ENCODE measurements at regions not wholly inside any gene's neighbourhood (a gene's known extent, or its start where the extent isn't known, plus 50 kb on each side); places are given as distances from the start of the nearest gene placed in this dataset.

GRCh38 chr13:91100944-91101343, 246.5 kb upstream of the MIR17HG start:
- TF ChIP-seq ZNF449 (CRISPR knock-in tag; IDR thresholded peaks at IDR 0.05) (0 out of 2 replicates have a peak, but pooled peaks have one; percentile 57), ETV5 (CRISPR knock-in tag; IDR thresholded peaks at IDR 0.05; ENCODE audit: low read depth) (no peak), ZNF445 (CRISPR knock-in tag; IDR thresholded peaks at IDR 0.05; ENCODE audit: low read depth) (0 out of 2 replicates have a peak, but pooled peaks have one; percentile 67), ZNF778 (CRISPR knock-in tag; IDR thresholded peaks at IDR 0.05) (0 out of 2 replicates have a peak, but pooled peaks have one; percentile 12), ZFX (CRISPR knock-in tag; IDR thresholded peaks at IDR 0.05) (0 out of 2 replicates have a peak, but pooled peaks have one; percentile 29), KLF1 (tag; IDR thresholded peaks at IDR 0.05) (no peak), NFATC3 (IDR thresholded peaks at IDR 0.05) (no peak), THRAP3 (IDR thresholded peaks at IDR 0.05; ENCODE audit: borderline replicate concordance) (no peak), DDX20 (tag; IDR thresholded peaks at IDR 0.05; ENCODE audit: low read depth) (no peak), ZNF77 (CRISPR knock-in tag; IDR thresholded peaks at IDR 0.05) (no peak), ZBTB1 (CRISPR knock-in tag; IDR thresholded peaks at IDR 0.05; ENCODE audit: borderline replicate concordance, low read depth) (no peak), ZNF311 (CRISPR knock-in tag; IDR thresholded peaks at IDR 0.05) (0 out of 2 replicates have a peak, but pooled peaks have one; percentile 11), GABPB1 (CRISPR knock-in tag; IDR thresholded peaks at IDR 0.05) (no peak), MTF1 (CRISPR knock-in tag; IDR thresholded peaks at IDR 0.05; ENCODE audit: borderline replicate concordance) (no peak), CCAR2 (IDR thresholded peaks at IDR 0.05; ENCODE audit: low read depth, low read length) (no peak), GMEB1 (CRISPR knock-in tag; IDR thresholded peaks at IDR 0.05) (0 out of 2 replicates have a peak, but pooled peaks have one; percentile 43), MCM5 (IDR thresholded peaks at IDR 0.05; ENCODE audit: low read depth) (no peak), ZNF239 (CRISPR knock-in tag; IDR thresholded peaks at IDR 0.05) (no peak), HNRNPUL1 (IDR thresholded peaks at IDR 0.05; ENCODE audit: low read length) (no peak), RBM22 (IDR thresholded peaks at IDR 0.05; ENCODE audit: low read depth, low read length, poor library complexity, severe bottlenecking) (no peak)
- TF ChIP-seq, protein P1, sequence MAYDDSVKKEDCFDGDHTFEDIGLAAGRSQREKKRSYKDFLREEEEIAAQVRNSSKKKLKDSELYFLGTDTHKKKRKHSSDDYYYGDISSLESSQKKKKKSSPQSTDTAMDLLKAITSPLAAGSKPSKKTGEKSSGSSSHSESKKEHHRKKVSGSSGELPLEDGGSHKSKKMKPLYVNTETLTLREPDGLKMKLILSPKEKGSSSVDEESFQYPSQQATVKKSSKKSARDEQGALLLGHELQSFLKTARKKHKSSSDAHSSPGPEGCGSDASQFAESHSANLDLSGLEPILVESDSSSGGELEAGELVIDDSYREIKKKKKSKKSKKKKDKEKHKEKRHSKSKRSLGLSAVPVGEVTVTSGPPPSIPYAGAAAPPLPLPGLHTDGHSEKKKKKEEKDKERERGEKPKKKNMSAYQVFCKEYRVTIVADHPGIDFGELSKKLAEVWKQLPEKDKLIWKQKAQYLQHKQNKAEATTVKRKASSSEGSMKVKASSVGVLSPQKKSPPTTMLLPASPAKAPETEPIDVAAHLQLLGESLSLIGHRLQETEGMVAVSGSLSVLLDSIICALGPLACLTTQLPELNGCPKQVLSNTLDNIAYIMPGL (CRISPR knock-in tag; IDR thresholded peaks at IDR 0.05), result no peak
- DNase-seq (ENCODE audit: extremely low read depth in 1 of 4, low spot score in 3 of 4) (no peak), ATAC-seq (no peak), FAIRE-seq (no peak)
- BruUV-seq (replicated peaks), result no TSS peak
- Histone ChIP-seq H3K9me1 (ENCODE audit: control insufficient read depth, insufficient read depth, low read length) (no peaks in the 10 kb centered on the region), H3K4me2 (ENCODE audit: insufficient read depth, low read length) (no peak overlapping the region), H3K4me3 (no peak overlapping the region), H3K79me2 (ENCODE audit: control insufficient read depth, insufficient read depth, low read length) (no peaks in the 10 kb centered on the region), H3K27me3 (ENCODE audit: control insufficient read depth in 2 of 2, insufficient read depth in 2 of 2, low read length in 2 of 2) (no peaks in the 10 kb centered on the region), H2AFZ (ENCODE audit: low read depth, low read length) (no peak overlapping the region), H3K4me1 (replicated peaks in 1 of 2; ENCODE audit: control insufficient read depth in 2 of 2, insufficient read depth in 2 of 2, low read length in 2 of 2) (no peaks in the 10 kb centered on the region), H3K9ac (ENCODE audit: insufficient read depth in 1 of 2, low read depth in 2 of 2, low read length in 2 of 2) (no peak overlapping the region), H3K9me3 (replicated peaks; ENCODE audit: control insufficient read depth, insufficient read depth, low read depth, low read length) (peaks cover 3% of the 10 kb centered on the region; the same call in 1 of the 2 replicates), H3K36me3 (ENCODE audit: control insufficient read depth, insufficient read depth, low read length) (no peaks in the 10 kb centered on the region), H3K27ac (ENCODE audit: extremely low read depth, low read depth, low read length) (no peak overlapping the region), H4K20me1 (replicated peaks; ENCODE audit: control insufficient read depth, insufficient read depth, low read length) (no peaks in the 10 kb centered on the region)
- ChIA-PET POLR2A (no interaction called here), CTCF (ENCODE audit: low intra/inter-chr PET ratio) (no interaction called here)
- in situ Hi-C loops (cut with MboI), result no loop called here
- intact Hi-C loops (cut with micrococcal nuclease), result no loop called here

Measured in K562 (cell line).